Esophagus squamous epithelium (tissue), 4 donors: ENCODE measurements at regions not wholly inside any gene's neighbourhood (a gene's known extent, or its start where the extent isn't known, plus 50 kb on each side); places are given as distances from the start of the nearest gene placed in this dataset.

Source experiments
- CTCF ChIP-seq, 6 experiments: fragments of 450-650 bp in 4 of 6; fragments of 200-600 bp in 2 of 6; sonication (generic) in 2 of 6; IDR thresholded peaks; one replicate each; pipeline ENCODE4 v1.5.1; 2016 to 2019; ENCODE audit warnings: antibody characterized with exemption in 6 of 6, mild to moderate bottlenecking in 4 of 6, moderate library complexity in 4 of 6
- POLR2A ChIP-seq, 4 donors: fragments of 450-650 bp; IDR thresholded peaks; one replicate each; pipeline ENCODE4 v1.6.1; 2017; ENCODE audit warnings: antibody characterized with exemption in 4 of 4, mild to moderate bottlenecking in 4 of 4, moderate library complexity in 3 of 4

DNA sequence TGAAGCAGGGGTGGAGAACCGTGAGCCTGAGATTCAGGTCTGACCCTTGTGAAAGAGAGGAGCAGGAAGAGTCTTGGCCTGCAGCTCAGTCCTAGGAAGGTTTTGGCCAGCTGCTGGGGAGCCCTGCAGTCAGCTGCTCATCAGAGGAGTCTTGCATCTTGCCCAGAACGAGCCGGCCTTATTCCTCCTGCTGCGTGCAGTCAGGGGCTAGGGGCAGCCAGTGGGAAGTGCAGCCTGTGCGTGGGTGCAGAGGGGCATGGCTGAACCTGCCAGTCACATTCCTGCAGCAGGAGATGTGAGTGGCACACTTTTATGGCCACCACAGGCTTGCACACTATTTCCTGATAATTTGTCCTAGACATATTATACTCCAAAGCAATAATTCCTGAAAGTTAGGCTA, 278.7 kb downstream of the NPR3 start:
- TF ChIP-seq CTCF (IDR thresholded peaks at IDR 0.05): no peak
- TF ChIP-seq POLR2A (IDR thresholded peaks at IDR 0.05): no peak
